ENCODE measurements at regions not wholly inside any gene's neighbourhood (a gene's known extent, or its start where the extent isn't known, plus 50 kb on each side); places are given as distances from the start of the nearest gene placed in this dataset.

DNA sequence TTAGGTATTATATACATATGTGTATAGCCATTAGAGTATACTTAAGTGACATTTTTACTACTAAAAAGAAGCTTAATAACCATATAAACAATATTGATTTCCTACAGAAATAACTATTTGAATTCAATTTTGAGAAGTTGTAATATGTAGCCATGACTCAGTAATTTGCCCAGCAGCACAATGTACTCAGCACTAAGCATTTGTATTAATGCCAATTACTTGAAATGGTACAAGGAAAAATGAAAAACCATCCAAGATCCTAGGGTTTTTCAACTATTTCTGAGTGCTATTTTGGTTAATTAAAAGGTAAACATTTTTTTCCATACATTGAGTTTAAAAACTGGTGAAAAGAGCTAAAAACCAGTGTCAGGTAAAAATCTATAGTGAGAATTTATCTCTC is 324.0 kb downstream of the KCNJ3 start:
- intact Hi-C loops (cut with micrococcal nuclease) (no loop called here), dilution Hi-C loops (cut with MboI; ENCODE audit: extremely low pct_ligation_motif_present, low sequenced_read_pairs) (no loop called here)
- Histone ChIP-seq H3K4me3 (replicated peaks in 1 of 3; ENCODE audit: insufficient read depth in 1 of 3, low read depth in 1 of 3, low read length in 3 of 3) (no peak overlapping the region), H3K9me1 (replicated peaks; ENCODE audit: control insufficient read depth, extremely low read depth, insufficient read depth, low read length) (no peaks in the 10 kb centered on the region), H3K4me1 (ENCODE audit: control insufficient read depth, extremely low read depth, insufficient read depth, low read length) (no peaks in the 10 kb centered on the region), H3K9me3 (replicated peaks; ENCODE audit: control insufficient read depth, insufficient read depth, low read length) (no peaks in the 10 kb centered on the region), H3K79me2 (ENCODE audit: control insufficient read depth, insufficient read depth, low read length) (no peaks in the 10 kb centered on the region), H3K4me2 (ENCODE audit: insufficient read depth, low read length) (no peak overlapping the region), H4K20me1 (replicated peaks; ENCODE audit: control insufficient read depth, extremely low read depth, insufficient read depth, low read length) (no peaks in the 10 kb centered on the region), H3K27ac (ENCODE audit: insufficient read depth, low read depth, low read length) (no peak overlapping the region), H3K36me3 (ENCODE audit: control insufficient read depth in 2 of 2, extremely low read depth in 1 of 2, insufficient read depth in 2 of 2, low read length in 2 of 2) (no peaks in the 10 kb centered on the region), H3K9ac (replicated peaks; ENCODE audit: extremely low read depth, insufficient read depth, low read length) (no peak overlapping the region), H2AFZ (ENCODE audit: low read depth, low read length) (no peak overlapping the region), H3K27me3 (ENCODE audit: control insufficient read depth in 2 of 2, insufficient read depth in 2 of 2, low read length in 2 of 2) (no peaks in the 10 kb centered on the region)
- BruUV-seq (replicated peaks): no TSS peak
- no peak for DNase-seq (ENCODE audit: low read depth, low spot score)
- CTCF ChIA-PET: interaction anchor here (1.0 to 1.6 kb wide), 2 partner anchors 19 to 26 kb away, joined by 3 to 4 read pairs; no protein-coding TSS in a partner anchor
- POLR2A ChIA-PET: no interaction called here
- TF ChIP-seq POLR2A (IDR thresholded peaks at IDR 0.05; ENCODE audit: low read depth, low read length): no peak
- no peak for TF ChIP-seq GATA2 (IDR thresholded peaks at IDR 0.05; ENCODE audit: insufficient read depth, insufficient read length, low read depth, low read length)
- no peak for TF ChIP-seq CTCF (IDR thresholded peaks at IDR 0.05; ENCODE audit: extremely low read depth in 1 of 2, insufficient read depth in 1 of 2, low read depth in 1 of 2, low read length in 2 of 2)
- no peak for TF ChIP-seq MYC (IDR thresholded peaks at IDR 0.05; ENCODE audit: low read depth, low read length)
- no peak for TF ChIP-seq MAX (IDR thresholded peaks at IDR 0.05; ENCODE audit: insufficient read depth, insufficient read length)
- no peak for TF ChIP-seq JUN (IDR thresholded peaks at IDR 0.05; ENCODE audit: borderline replicate concordance, insufficient read depth, insufficient read length, low read depth)
- TF ChIP-seq FOS (IDR thresholded peaks at IDR 0.05; ENCODE audit: borderline replicate concordance, insufficient read depth, low read length): no peak
- no peak for TF ChIP-seq POLR2AphosphoS5 (IDR thresholded peaks at IDR 0.05; ENCODE audit: insufficient read depth, low read depth, low read length)
- no peak for TF ChIP-seq EZH2 (IDR thresholded peaks at IDR 0.05; ENCODE audit: borderline replicate concordance, low read depth, low read length, severe bottlenecking)
- no peak for FAIRE-seq
